Ishikawa (cell line): ENCODE measurements at regions not wholly inside any gene's neighbourhood (a gene's known extent, or its start where the extent isn't known, plus 50 kb on each side); places are given as distances from the start of the nearest gene placed in this dataset.

ENCODE experiments used
- CEBPB ChIP-seq: IDR thresholded peaks from 2 replicates; pipeline ENCODE4 v1.6.1; 2012
- CREB1 ChIP-seq: IDR thresholded peaks from 2 replicates; pipeline ENCODE4 v1.6.1; 2012; ENCODE audit warnings: low read depth
- EGR1 ChIP-seq: IDR thresholded peaks from 2 replicates; pipeline ENCODE4 v1.6.1; 2012
- EP300 ChIP-seq: IDR thresholded peaks from 2 replicates; pipeline ENCODE4 v1.6.1; 2012; ENCODE audit warnings: borderline replicate concordance
- FOXM1 ChIP-seq: IDR thresholded peaks from 2 replicates; pipeline ENCODE4 v1.6.1; 2012; ENCODE audit warnings: low read depth, borderline replicate concordance
- MAX ChIP-seq: IDR thresholded peaks from 2 replicates; pipeline ENCODE4 v1.6.1; 2012
- NFIC ChIP-seq: IDR thresholded peaks from 2 replicates; pipeline ENCODE4 v1.6.1; 2012
- RAD21 ChIP-seq: IDR thresholded peaks from 2 replicates; pipeline ENCODE4 v1.6.1; 2012; ENCODE audit warnings: low read depth
- TAF1 ChIP-seq: IDR thresholded peaks from 2 replicates; pipeline ENCODE4 v1.6.1; 2012; ENCODE audit warnings: low read depth, mild to moderate bottlenecking
- TCF12 ChIP-seq: IDR thresholded peaks from 2 replicates; pipeline ENCODE4 v1.6.1; 2012; ENCODE audit warnings: low read depth
- TEAD4 ChIP-seq: IDR thresholded peaks from 2 replicates; pipeline ENCODE4 v1.6.1; 2012
- YY1 ChIP-seq: IDR thresholded peaks from 2 replicates; pipeline ENCODE4 v1.6.1; 2012; ENCODE audit warnings: low read depth
- ZBTB7A ChIP-seq: IDR thresholded peaks from 2 replicates; pipeline ENCODE4 v1.6.1; 2012; ENCODE audit warnings: low read depth
- TF ChIP-seq, protein P1 (sequence below): IDR thresholded peaks from 2 replicates; pipeline ENCODE4 v1.6.1; 2012; ENCODE audit warnings: low read depth, mild to moderate bottlenecking
- TF ChIP-seq, protein P2 (sequence below): IDR thresholded peaks from 2 replicates; pipeline ENCODE4 v1.6.1; 2012

GRCh38 chr3:21944251-21944650 lies 193.2 kb upstream of the ZNF385D start:
- no peak for TF ChIP-seq FOXM1
- TF ChIP-seq CREB1 = no peak
- no peak for TF ChIP-seq YY1
- TF ChIP-seq MAX = no peak
- TF ChIP-seq, protein P1, sequence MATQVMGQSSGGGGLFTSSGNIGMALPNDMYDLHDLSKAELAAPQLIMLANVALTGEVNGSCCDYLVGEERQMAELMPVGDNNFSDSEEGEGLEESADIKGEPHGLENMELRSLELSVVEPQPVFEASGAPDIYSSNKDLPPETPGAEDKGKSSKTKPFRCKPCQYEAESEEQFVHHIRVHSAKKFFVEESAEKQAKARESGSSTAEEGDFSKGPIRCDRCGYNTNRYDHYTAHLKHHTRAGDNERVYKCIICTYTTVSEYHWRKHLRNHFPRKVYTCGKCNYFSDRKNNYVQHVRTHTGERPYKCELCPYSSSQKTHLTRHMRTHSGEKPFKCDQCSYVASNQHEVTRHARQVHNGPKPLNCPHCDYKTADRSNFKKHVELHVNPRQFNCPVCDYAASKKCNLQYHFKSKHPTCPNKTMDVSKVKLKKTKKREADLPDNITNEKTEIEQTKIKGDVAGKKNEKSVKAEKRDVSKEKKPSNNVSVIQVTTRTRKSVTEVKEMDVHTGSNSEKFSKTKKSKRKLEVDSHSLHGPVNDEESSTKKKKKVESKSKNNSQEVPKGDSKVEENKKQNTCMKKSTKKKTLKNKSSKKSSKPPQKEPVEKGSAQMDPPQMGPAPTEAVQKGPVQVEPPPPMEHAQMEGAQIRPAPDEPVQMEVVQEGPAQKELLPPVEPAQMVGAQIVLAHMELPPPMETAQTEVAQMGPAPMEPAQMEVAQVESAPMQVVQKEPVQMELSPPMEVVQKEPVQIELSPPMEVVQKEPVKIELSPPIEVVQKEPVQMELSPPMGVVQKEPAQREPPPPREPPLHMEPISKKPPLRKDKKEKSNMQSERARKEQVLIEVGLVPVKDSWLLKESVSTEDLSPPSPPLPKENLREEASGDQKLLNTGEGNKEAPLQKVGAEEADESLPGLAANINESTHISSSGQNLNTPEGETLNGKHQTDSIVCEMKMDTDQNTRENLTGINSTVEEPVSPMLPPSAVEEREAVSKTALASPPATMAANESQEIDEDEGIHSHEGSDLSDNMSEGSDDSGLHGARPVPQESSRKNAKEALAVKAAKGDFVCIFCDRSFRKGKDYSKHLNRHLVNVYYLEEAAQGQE = no peak
- TF ChIP-seq EGR1 = no peak
- TF ChIP-seq TAF1 = no peak
- TF ChIP-seq, protein P2, sequence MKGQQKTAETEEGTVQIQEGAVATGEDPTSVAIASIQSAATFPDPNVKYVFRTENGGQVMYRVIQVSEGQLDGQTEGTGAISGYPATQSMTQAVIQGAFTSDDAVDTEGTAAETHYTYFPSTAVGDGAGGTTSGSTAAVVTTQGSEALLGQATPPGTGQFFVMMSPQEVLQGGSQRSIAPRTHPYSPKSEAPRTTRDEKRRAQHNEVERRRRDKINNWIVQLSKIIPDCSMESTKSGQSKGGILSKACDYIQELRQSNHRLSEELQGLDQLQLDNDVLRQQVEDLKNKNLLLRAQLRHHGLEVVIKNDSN = no peak
- no peak for TF ChIP-seq RAD21
- no peak for TF ChIP-seq NFIC
- no peak for TF ChIP-seq ZBTB7A
- TF ChIP-seq TEAD4 = no peak
- TF ChIP-seq TCF12 = no peak
- no peak for TF ChIP-seq CEBPB
- TF ChIP-seq EP300 = no peak

- TF ChIP-seq ZBTB7A (no peak), TAF1 (no peak), EGR1 (no peak)
- TF ChIP-seq, protein P2 = no peak
These were observed 201.8 kb upstream of the ZNF385D start for GRCh38 chr3:21952856-21953255.

GRCh38 chr3:21954709-21955108 lies 203.7 kb upstream of the ZNF385D start:
- TF ChIP-seq, protein P1 = no peak
- TF ChIP-seq EGR1 (no peak), TAF1 (no peak), NFIC (no peak), ZBTB7A (no peak), EP300 (no peak), YY1 (no peak), MAX (no peak), CEBPB (no peak), FOXM1 (no peak), TCF12 (no peak), RAD21 (no peak), TEAD4 (no peak), CREB1 (no peak)
- TF ChIP-seq, protein P2 = no peak

DNA sequence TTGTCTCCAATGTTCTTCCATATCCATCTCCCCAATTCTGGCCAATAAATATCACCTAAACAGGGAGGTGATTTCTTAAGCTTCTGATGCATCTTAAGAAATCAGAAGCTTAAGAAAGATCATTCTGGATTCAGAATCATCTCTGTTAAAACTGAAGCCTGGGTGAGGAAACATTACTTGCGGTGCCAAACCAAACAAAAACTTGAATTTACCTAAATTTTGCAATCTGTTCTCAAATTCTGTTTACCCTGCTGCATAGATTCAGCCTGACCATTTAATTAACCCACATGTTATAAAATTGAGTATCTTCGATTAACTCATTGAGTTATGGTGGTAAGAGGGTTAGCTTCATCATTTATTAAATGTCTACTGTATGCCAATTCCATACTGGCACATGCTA lies 204.4 kb upstream of the ZNF385D start:
- no peak for TF ChIP-seq TCF12
- TF ChIP-seq MAX = no peak
- no peak for TF ChIP-seq EP300
- TF ChIP-seq, protein P1 = no peak
- TF ChIP-seq TEAD4 = no peak
- no peak for TF ChIP-seq YY1
- TF ChIP-seq, protein P2 = no peak
- TF ChIP-seq CEBPB = no peak
- no peak for TF ChIP-seq CREB1
